ENCODE measurements at regions not wholly inside any gene's neighbourhood (a gene's known extent, or its start where the extent isn't known, plus 50 kb on each side); places are given as distances from the start of the nearest gene placed in this dataset.

DNA sequence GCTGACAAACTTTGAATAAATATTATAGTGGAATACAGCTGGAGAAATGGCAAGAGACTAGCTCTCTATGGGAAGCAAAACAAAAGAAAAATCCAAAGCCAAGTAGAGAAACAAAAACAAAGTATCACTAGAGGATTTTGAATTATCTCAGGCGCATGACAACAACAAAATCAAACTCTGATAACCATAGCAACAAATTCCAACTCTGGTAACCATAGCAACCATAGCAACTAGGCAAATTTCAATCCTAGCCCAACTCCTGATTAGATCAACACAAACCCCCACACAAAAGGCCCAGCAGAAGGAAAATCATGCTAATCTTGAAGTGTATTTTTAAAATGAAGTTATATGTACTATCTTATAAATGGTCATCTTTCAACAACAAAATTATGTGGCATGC lies 98.4 kb upstream of the MAGEE2 start:
- Histone ChIP-seq H2BK120ac (ENCODE audit: low read depth, low read length) (no peak overlapping the region), H3K14ac (replicated peaks; ENCODE audit: low read depth, low read length) (no peak overlapping the region), H3K4me2 (ENCODE audit: low read depth, low read length) (no peak overlapping the region), H2BK15ac (ENCODE audit: low read depth, low read length) (no peak overlapping the region), H4K91ac (ENCODE audit: insufficient read depth, low read depth, low read length) (no peak overlapping the region), H2AFZ (replicated peaks; ENCODE audit: low read length, poor library complexity) (no peak overlapping the region), H4K8ac (ENCODE audit: low read depth in 2 of 2, low read length in 2 of 2) (no peak overlapping the region), H3K56ac (ENCODE audit: extremely low read depth, insufficient read depth, low read length) (no peak overlapping the region), H3K9me1 (ENCODE audit: insufficient read depth, low read length) (no peaks in the 10 kb centered on the region), H2BK20ac (ENCODE audit: low read depth, low read length) (no peak overlapping the region), H3K18ac (ENCODE audit: low read depth, low read length) (no peak overlapping the region), H4K20me1 (ENCODE audit: insufficient read depth, low read length) (no peaks in the 10 kb centered on the region), H3K9ac (ENCODE audit: low read depth, low read length) (no peak overlapping the region), H3K4me3 (ENCODE audit: insufficient read depth, low read depth, low read length) (no peak overlapping the region), H3K36me3 (ENCODE audit: control insufficient read depth, insufficient read depth, low read length) (no peaks in the 10 kb centered on the region), H3K9me3 (ENCODE audit: control insufficient read depth, insufficient read depth, low read length) (no peaks in the 10 kb centered on the region; the same call in 1 of the 2 replicates), H4K5ac (ENCODE audit: low read depth, low read length) (no peak overlapping the region), H2BK5ac (ENCODE audit: low read depth, low read length, poor library complexity, severe bottlenecking) (no peak overlapping the region), H2AK9ac (replicated peaks; ENCODE audit: low read depth, low read length, poor library complexity) (no peak overlapping the region), H2AK5ac (ENCODE audit: low read depth, low read length) (no peak overlapping the region), H3K23ac (ENCODE audit: low read depth, low read length) (no peak overlapping the region), H3K4me1 (ENCODE audit: control insufficient read depth, insufficient read depth, low read length) (no peaks in the 10 kb centered on the region), H3K27me3 (ENCODE audit: control insufficient read depth, insufficient read depth, low read length) (no peaks in the 10 kb centered on the region), H3K79me1 (ENCODE audit: low read depth in 1 of 2, low read length in 2 of 2) (no peaks in the 10 kb centered on the region), H3K27ac (ENCODE audit: insufficient read depth, low read length) (no peak overlapping the region), H3K4ac (ENCODE audit: low read depth, low read length) (no peak overlapping the region)
- dilution Hi-C loops (cut with HindIII; ENCODE audit: low sequenced_read_pairs, unreplicated experiment) (no loop called here), in situ Hi-C loops (cut with MboI; ENCODE audit: low sequenced_read_pairs) (no loop called here), intact Hi-C loops (cut with micrococcal nuclease) (no loop called here)
- CTCF ChIA-PET = no interaction called here
- DNase-seq (no peak), ATAC-seq (ENCODE audit: low read depth) (no peak)
- POLR2A ChIA-PET (ENCODE audit: unreplicated experiment) = no interaction called here
- TF ChIP-seq CHD1 (IDR thresholded peaks at IDR 0.05; ENCODE audit: low read depth, low read length) (no peak), FOS (IDR thresholded peaks at IDR 0.05; ENCODE audit: low read depth, low read length) (no peak), SMC3 (IDR thresholded peaks at IDR 0.05; ENCODE audit: low read depth, low read length) (no peak), MAZ (IDR thresholded peaks at IDR 0.05; ENCODE audit: borderline replicate concordance, low read depth, low read length) (no peak), RAD21 (IDR thresholded peaks at IDR 0.05; ENCODE audit: low read length) (no peak), CEBPB (IDR thresholded peaks at IDR 0.05; ENCODE audit: low read depth, low read length) (no peak)
- TF ChIP-seq, protein P1, sequence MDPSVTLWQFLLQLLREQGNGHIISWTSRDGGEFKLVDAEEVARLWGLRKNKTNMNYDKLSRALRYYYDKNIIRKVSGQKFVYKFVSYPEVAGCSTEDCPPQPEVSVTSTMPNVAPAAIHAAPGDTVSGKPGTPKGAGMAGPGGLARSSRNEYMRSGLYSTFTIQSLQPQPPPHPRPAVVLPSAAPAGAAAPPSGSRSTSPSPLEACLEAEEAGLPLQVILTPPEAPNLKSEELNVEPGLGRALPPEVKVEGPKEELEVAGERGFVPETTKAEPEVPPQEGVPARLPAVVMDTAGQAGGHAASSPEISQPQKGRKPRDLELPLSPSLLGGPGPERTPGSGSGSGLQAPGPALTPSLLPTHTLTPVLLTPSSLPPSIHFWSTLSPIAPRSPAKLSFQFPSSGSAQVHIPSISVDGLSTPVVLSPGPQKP (IDR thresholded peaks at IDR 0.05; ENCODE audit: borderline replicate concordance, low read depth, low read length) = no peak
- BruUV-seq (replicated peaks) = no TSS peak
- no CpG with 5 or more reads among the region's 1 CpG for whole genome bisulfite sequencing, 2 experiments (ENCODE audit: extremely low coverage in 2 of 2, insufficient read length in 1 of 2)

All from IMR-90 (cell line).